Endothelial cell of umbilical vein (primary cell): ENCODE measurements at regions not wholly inside any gene's neighbourhood (a gene's known extent, or its start where the extent isn't known, plus 50 kb on each side); places are given as distances from the start of the nearest gene placed in this dataset.

Experiments
- BruUV-seq: library from RNA; stranded (reverse); fragments of 400-500 nt; replicated peaks from 2 replicates; lab custom pipeline; 2021; lab: Mats Ljungman, UMichigan
- CTCF ChIA-PET: fragments of 300-600, 350-600 bp; sonication (Branson Sonifier 250); formaldehyde crosslinking; loops from one replicate; lab custom pipeline; 2021; ENCODE audit warnings: antibody characterized with exemption, inconsistent platforms; lab: Charles Lee
- POLR2A ChIA-PET: fragments of 300-600, 350-600 bp; sonication (Branson Sonifier 250); formaldehyde crosslinking; loops from one replicate; lab custom pipeline; 2021; ENCODE audit warnings: antibody characterized with exemption, inconsistent platforms; lab: Charles Lee
- DNase-seq: peaks from one replicate; pipeline ENCODE4 v3.0.0-alpha.2; 2011; ENCODE audit warnings: low read depth, low spot score
- FAIRE-seq: peaks from 2 replicates; lab custom pipeline; 2011; peaks lifted over from hg19 to GRCh38; lab: Jason Lieb, UNC
- H2AFZ ChIP-seq: 2 replicates; pipeline ENCODE4 v1.6.0; 2012; ENCODE audit warnings: low read depth, low read length, control low read depth, inconsistent platforms
- H3K27ac ChIP-seq: 2 replicates; pipeline ENCODE4 v1.5.1; 2011; ENCODE audit warnings: low read depth, mild to moderate bottlenecking, control low read depth, low read length, moderate library complexity; ENCODE audit not compliant: insufficient read depth
- H3K27me3 ChIP-seq, 2 experiments: 2 replicates each; pipeline versions ENCODE4 v1.6.0 to v1.6.1; 2011; ENCODE audit warnings: low read length in 2 of 2, mixed read lengths in 1 of 2; ENCODE audit not compliant: control insufficient read depth in 2 of 2, insufficient read depth in 2 of 2
- H3K36me3 ChIP-seq, 2 experiments: 2 replicates in 1 of 2; 3 replicates in 1 of 2; pipeline ENCODE4 v1.5.1; 2011; ENCODE audit warnings: low read length in 2 of 2, mild to moderate bottlenecking in 1 of 2, moderate library complexity in 1 of 2; ENCODE audit not compliant: control insufficient read depth in 2 of 2, insufficient read depth in 2 of 2; ENCODE audit errors: extremely low read depth in 1 of 2
- H3K4me1 ChIP-seq: 3 replicates; pipeline ENCODE4 v1.5.1; 2011; ENCODE audit warnings: mild to moderate bottlenecking, low read length; ENCODE audit not compliant: control insufficient read depth, insufficient read depth; ENCODE audit errors: extremely low read depth
- H3K4me2 ChIP-seq: 2 replicates; pipeline ENCODE4 v1.6.1; 2011; ENCODE audit warnings: low read length, control low read depth, mixed read lengths; ENCODE audit not compliant: insufficient read depth
- H3K4me3 ChIP-seq, 3 experiments: fragments of 200-600 bp in 1 of 3; sonication (generic), shearing (Covaris generic) in 1 of 3; replicated peaks in 1 of 3; 2 replicates each; pipeline ENCODE4 v1.5.1; 2011 to 2016; ENCODE audit warnings: control low read depth in 3 of 3, low read length in 3 of 3, mild to moderate bottlenecking in 2 of 3, inconsistent platforms in 1 of 3, low read depth in 1 of 3, moderate library complexity in 1 of 3; ENCODE audit not compliant: insufficient read depth in 1 of 3
- H3K79me2 ChIP-seq: 2 replicates; pipeline ENCODE4 v1.6.0; 2012; ENCODE audit warnings: low read length, inconsistent platforms; ENCODE audit not compliant: control insufficient read depth, insufficient read depth
- H3K9ac ChIP-seq: replicated peaks from 2 replicates; pipeline ENCODE3; 2011; ENCODE audit warnings: low read length, control low read depth; ENCODE audit not compliant: insufficient read depth; ENCODE audit errors: extremely low read depth
- H3K9me1 ChIP-seq: replicated peaks from 3 replicates; pipeline ENCODE4 v1.6.0; 2011; ENCODE audit warnings: mild to moderate bottlenecking, low read length; ENCODE audit not compliant: control insufficient read depth, insufficient read depth; ENCODE audit errors: extremely low read depth
- H3K9me3 ChIP-seq: replicated peaks from 2 replicates; pipeline ENCODE4 v1.5.1; 2012; ENCODE audit warnings: low read length, inconsistent platforms; ENCODE audit not compliant: control insufficient read depth, insufficient read depth
- H4K20me1 ChIP-seq: replicated peaks from 2 replicates; pipeline ENCODE3; 2011; ENCODE audit warnings: mild to moderate bottlenecking, low read length; ENCODE audit not compliant: control insufficient read depth, insufficient read depth; ENCODE audit errors: extremely low read depth
- CTCF ChIP-seq, 2 donors: IDR thresholded peaks; 1 replicate in 1 of 2; 2 replicates in 1 of 2; pipeline ENCODE4 v1.5.1; 2011; ENCODE audit warnings: low read length in 2 of 2, mild to moderate bottlenecking in 2 of 2, moderate library complexity in 2 of 2, control low read depth in 1 of 2, inconsistent platforms in 1 of 2, low read depth in 1 of 2; ENCODE audit not compliant: insufficient read depth in 1 of 2; ENCODE audit errors: extremely low read depth in 1 of 2
- EZH2 ChIP-seq: IDR thresholded peaks from 2 replicates; pipeline ENCODE4 v1.6.1; 2012; ENCODE audit warnings: borderline replicate concordance, low read depth, mild to moderate bottlenecking, moderate library complexity, low read length, inconsistent platforms; ENCODE audit not compliant: severe bottlenecking
- FOS ChIP-seq: IDR thresholded peaks from 2 replicates; pipeline ENCODE4 v1.6.1; 2011; ENCODE audit warnings: mild to moderate bottlenecking, low read length, moderate library complexity, borderline replicate concordance; ENCODE audit not compliant: insufficient read depth
- GATA2 ChIP-seq: IDR thresholded peaks from 2 replicates; pipeline ENCODE4 v1.7.0; 2011; ENCODE audit warnings: low read depth, mild to moderate bottlenecking, moderate library complexity, mixed read lengths, low read length; ENCODE audit not compliant: insufficient read length, insufficient read depth
- JUN ChIP-seq: IDR thresholded peaks from 2 replicates; pipeline ENCODE4 v1.6.1; 2011; ENCODE audit warnings: borderline replicate concordance, low read depth; ENCODE audit not compliant: insufficient read length, insufficient read depth
- MYC ChIP-seq: IDR thresholded peaks from one replicate; pipeline ENCODE4 v1.6.1; 2011; ENCODE audit warnings: mild to moderate bottlenecking, low read depth, low read length
- POLR2A ChIP-seq: IDR thresholded peaks from 2 replicates; pipeline ENCODE4 v1.6.1; 2012; ENCODE audit warnings: low read depth, mild to moderate bottlenecking, control low read depth, low read length
- POLR2AphosphoS5 ChIP-seq: IDR thresholded peaks from 2 replicates; pipeline ENCODE4 v1.6.1; 2012; ENCODE audit warnings: low read depth, mild to moderate bottlenecking, control low read depth, low read length, moderate library complexity; ENCODE audit not compliant: insufficient read depth
- dilution Hi-C: fragments of 300-500 bp; cut with MboI; formaldehyde crosslinking; loops from one replicate; pipeline ENCODE4 v1.15.0; 2019; ENCODE audit warnings: low sequenced_read_pairs; ENCODE audit not compliant: extremely low pct_ligation_motif_present
- intact Hi-C: fragments of 100-400 bp; cut with micrococcal nuclease; formaldehyde crosslinking; loops from one replicate; pipeline ENCODE4 v1.10.0; 2022
- TF ChIP-seq, protein P1 (sequence below): IDR thresholded peaks from 2 replicates; pipeline ENCODE4 v1.6.1; 2011; ENCODE audit not compliant: insufficient read depth, insufficient read length

GRCh38 chr16:77076839-77077238 lies 114.2 kb upstream of the MON1B start:
- POLR2A ChIA-PET, result no interaction called here

DNA sequence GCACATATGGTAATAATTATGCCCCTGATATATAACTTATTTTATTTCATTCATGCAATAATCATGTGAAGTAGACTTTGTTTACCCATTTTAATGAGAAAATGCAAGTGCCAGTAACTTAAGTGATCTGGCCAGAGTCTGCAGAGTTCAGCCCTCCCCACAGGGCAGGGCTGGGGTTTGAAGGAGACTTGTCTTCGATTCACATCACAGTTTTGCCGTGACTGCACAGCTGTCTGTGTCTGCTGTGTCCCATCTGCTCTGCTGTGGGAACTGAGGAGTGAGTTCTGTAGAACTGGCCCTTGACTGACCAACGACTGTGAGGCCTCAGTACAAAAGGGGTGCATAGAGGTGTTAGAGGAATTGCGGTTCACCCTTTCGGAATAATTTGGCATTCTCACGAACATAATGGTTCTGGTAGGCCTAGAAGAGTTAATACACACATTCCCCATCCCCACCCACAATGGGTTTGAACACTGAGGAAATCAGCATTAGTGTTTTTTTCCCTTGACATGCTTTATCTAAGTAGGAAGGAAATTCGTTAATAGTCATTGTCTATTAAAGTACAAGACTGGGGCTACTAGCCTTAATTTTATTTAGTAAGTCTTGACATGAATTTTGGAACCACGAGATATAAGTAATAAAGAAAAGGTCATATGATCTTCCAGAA lies 113.6 kb upstream of the MON1B start:
- no peak for FAIRE-seq
- ChIA-PET CTCF (no interaction called here), POLR2A (no interaction called here)
- Histone ChIP-seq H3K4me3 (no peak overlapping the region), H3K9me3 (no peaks in the 10 kb centered on the region), H3K4me2 (no peak overlapping the region), H3K27ac (no peak overlapping the region), H3K36me3 (no peaks in the 10 kb centered on the region), H3K4me1 (no peaks in the 10 kb centered on the region), H2AFZ (no peak overlapping the region), H3K27me3 (no peaks in the 10 kb centered on the region), H3K9me1 (no peaks in the 10 kb centered on the region), H3K9ac (no peak overlapping the region), H3K79me2 (no peaks in the 10 kb centered on the region), H4K20me1 (no peaks in the 10 kb centered on the region)
- intact Hi-C loops, result no loop called here
- BruUV-seq, result no TSS peak
- dilution Hi-C loops, result no loop called here
- TF ChIP-seq CTCF (IDR thresholded peaks at IDR 0.05; ENCODE audit: extremely low read depth in 1 of 2, insufficient read depth in 1 of 2, low read depth in 1 of 2, low read length in 2 of 2) (no peak), MYC (no peak), JUN (no peak), POLR2A (no peak), POLR2AphosphoS5 (no peak), FOS (no peak), GATA2 (no peak)
- TF ChIP-seq, protein P1, sequence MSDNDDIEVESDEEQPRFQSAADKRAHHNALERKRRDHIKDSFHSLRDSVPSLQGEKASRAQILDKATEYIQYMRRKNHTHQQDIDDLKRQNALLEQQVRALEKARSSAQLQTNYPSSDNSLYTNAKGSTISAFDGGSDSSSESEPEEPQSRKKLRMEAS, result no peak
- DNase-seq, result no peak

More at GRCh38 chr16:77076839-77077238, 114.2 kb upstream of the MON1B start:
- no peak for DNase-seq
- dilution Hi-C loops, result no loop called here
- Histone ChIP-seq H3K4me3 (no peak overlapping the region), H4K20me1 (no peaks in the 10 kb centered on the region), H3K27ac (no peak overlapping the region), H3K79me2 (no peaks in the 10 kb centered on the region), H3K9me1 (no peaks in the 10 kb centered on the region), H3K9ac (no peak overlapping the region), H2AFZ (no peak overlapping the region), H3K4me1 (no peaks in the 10 kb centered on the region), H3K36me3 (no peaks in the 10 kb centered on the region), H3K9me3 (no peaks in the 10 kb centered on the region), H3K4me2 (no peak overlapping the region), H3K27me3 (no peaks in the 10 kb centered on the region)
- intact Hi-C loops, result no loop called here
- TF ChIP-seq FOS (no peak), EZH2 (no peak), JUN (no peak), POLR2A (no peak), MYC (no peak), POLR2AphosphoS5 (no peak)
- TF ChIP-seq, protein P1, result no peak
- no TSS peak for BruUV-seq
- CTCF ChIA-PET, result no interaction called here
- no peak for FAIRE-seq
